Mesothelial cell of epicardium (in vitro differentiated cells): ENCODE measurements at regions not wholly inside any gene's neighbourhood (a gene's known extent, or its start where the extent isn't known, plus 50 kb on each side); places are given as distances from the start of the nearest gene placed in this dataset.

ENCODE experiments used
- DNase-seq, 2 experiments: peaks; one replicate each; pipeline ENCODE4 v3.0.0; 2021; ENCODE audit warnings: low spot score in 2 of 2; ENCODE audit not compliant: unreplicated experiment in 2 of 2
- H3K27ac Mint-ChIP-seq: 2 replicates; pipeline ENCODE4 v1.8.0; 2021; ENCODE audit warnings: mixed read lengths
- H3K27me3 Mint-ChIP-seq: 2 replicates; pipeline ENCODE4 v1.8.0; 2021; ENCODE audit warnings: low read depth, mixed read lengths
- H3K36me3 Mint-ChIP-seq: 2 replicates; pipeline ENCODE4 v1.8.0; 2021; ENCODE audit warnings: mixed read lengths
- H3K4me1 Mint-ChIP-seq: 2 replicates; pipeline ENCODE4 v1.8.0; 2021; ENCODE audit warnings: mixed read lengths
- H3K4me3 Mint-ChIP-seq: 2 replicates; pipeline ENCODE4 v1.8.0; 2021; ENCODE audit warnings: mild to moderate bottlenecking, moderate library complexity, mixed read lengths
- H3K9me3 Mint-ChIP-seq: 2 replicates; pipeline ENCODE4 v1.8.0; 2021; ENCODE audit warnings: mixed read lengths
- TF ChIP-seq, protein P1 (sequence below): fragments of 200-600 bp; sonication (generic); IDR thresholded peaks from one replicate; pipeline ENCODE4 v1.5.0; 2021; ENCODE audit warnings: antibody characterized with exemption; ENCODE audit not compliant: unreplicated experiment

DNA sequence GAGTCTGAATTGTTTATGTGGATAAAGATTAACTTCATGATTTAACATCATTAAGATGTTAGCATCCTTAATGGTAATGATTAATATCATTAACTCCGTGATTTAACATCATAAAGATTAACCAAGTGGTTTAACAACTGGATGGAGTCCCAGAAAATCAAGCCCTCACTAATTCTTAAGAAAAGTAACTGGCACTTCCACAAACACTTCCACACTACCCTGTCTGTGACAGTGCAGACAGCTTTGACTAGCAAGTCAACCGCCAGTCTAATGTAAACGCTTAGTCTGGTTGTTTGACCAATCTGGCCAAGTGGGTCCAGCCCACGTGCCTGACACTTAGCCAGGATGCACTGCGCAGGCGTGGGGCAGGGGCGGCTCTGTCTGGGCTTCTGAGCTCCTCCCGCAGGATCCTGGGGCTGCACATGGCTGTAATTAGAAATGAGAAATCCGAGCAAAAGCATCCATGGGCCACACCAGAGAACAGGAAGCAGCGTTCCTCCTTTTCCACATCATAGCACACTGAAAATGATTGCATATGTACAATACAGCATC lies 424.2 kb downstream of the FOXA2 start:
- no peak for DNase-seq
- TF ChIP-seq, protein P1, sequence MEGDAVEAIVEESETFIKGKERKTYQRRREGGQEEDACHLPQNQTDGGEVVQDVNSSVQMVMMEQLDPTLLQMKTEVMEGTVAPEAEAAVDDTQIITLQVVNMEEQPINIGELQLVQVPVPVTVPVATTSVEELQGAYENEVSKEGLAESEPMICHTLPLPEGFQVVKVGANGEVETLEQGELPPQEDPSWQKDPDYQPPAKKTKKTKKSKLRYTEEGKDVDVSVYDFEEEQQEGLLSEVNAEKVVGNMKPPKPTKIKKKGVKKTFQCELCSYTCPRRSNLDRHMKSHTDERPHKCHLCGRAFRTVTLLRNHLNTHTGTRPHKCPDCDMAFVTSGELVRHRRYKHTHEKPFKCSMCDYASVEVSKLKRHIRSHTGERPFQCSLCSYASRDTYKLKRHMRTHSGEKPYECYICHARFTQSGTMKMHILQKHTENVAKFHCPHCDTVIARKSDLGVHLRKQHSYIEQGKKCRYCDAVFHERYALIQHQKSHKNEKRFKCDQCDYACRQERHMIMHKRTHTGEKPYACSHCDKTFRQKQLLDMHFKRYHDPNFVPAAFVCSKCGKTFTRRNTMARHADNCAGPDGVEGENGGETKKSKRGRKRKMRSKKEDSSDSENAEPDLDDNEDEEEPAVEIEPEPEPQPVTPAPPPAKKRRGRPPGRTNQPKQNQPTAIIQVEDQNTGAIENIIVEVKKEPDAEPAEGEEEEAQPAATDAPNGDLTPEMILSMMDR = no peak
- Mint-ChIP-seq H3K4me1 (no peaks in the 10 kb centered on the region), H3K36me3 (no peaks in the 10 kb centered on the region), H3K27me3 (peaks cover 19% of the 10 kb centered on the region), H3K9me3 (no peaks in the 10 kb centered on the region), H3K4me3 (no peak overlapping the region), H3K27ac (no peak overlapping the region)

DNA sequence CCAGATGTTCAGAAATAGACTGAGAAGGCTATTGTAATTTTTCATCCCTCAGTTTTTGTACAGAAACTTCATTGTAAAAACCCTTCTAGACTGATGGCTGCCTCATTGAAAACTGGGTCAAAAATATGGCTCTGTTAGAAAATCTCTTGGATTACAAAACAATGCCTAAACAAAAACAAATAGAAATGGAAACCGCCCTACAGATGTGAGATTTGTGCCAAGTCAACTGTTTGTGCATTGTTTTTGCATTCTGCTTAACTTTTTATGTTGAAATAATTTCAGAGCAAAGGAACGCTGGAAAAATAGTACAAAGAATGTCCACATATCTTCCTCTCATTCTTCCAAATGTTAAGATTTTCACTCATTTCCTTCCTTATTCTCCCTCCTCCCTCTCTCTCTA lies 425.1 kb downstream of the FOXA2 start:
- Mint-ChIP-seq H3K4me3 (no peak overlapping the region), H3K9me3 (no peaks in the 10 kb centered on the region), H3K27me3 (peaks cover 20% of the 10 kb centered on the region), H3K4me1 (no peaks in the 10 kb centered on the region), H3K36me3 (no peaks in the 10 kb centered on the region), H3K27ac (no peak overlapping the region)
- TF ChIP-seq, protein P1 = no peak
- no peak for DNase-seq

DNA sequence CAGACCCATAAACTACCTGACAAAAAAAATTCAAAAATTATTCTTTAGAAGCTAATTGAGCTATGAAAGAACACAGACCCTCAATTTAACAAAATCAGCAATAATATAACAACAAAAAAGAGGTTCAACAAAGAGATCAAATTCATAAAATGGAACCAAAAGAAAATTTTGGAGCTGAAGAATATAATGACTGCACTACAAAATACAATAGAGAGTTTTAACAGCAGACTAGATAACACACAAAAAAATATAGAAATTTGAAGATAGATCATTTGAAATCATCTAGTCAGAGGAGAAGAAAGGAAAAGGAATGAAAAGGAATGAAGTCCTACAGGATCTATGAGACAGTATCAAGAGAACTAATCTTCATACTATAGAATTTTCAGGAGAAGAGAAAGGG lies 422.1 kb downstream of the PAX1 start:
- H3K27ac Mint-ChIP-seq = no peak overlapping the region
- H3K27me3 Mint-ChIP-seq = no peaks in the 10 kb centered on the region
- no peaks in the 10 kb centered on the region for H3K4me1 Mint-ChIP-seq
- peaks cover 51% of the 10 kb centered on the region for H3K9me3 Mint-ChIP-seq
- no peak for DNase-seq
- H3K4me3 Mint-ChIP-seq = no peak overlapping the region
- TF ChIP-seq, protein P1 = no peak
- H3K36me3 Mint-ChIP-seq = no peaks in the 10 kb centered on the region

DNA sequence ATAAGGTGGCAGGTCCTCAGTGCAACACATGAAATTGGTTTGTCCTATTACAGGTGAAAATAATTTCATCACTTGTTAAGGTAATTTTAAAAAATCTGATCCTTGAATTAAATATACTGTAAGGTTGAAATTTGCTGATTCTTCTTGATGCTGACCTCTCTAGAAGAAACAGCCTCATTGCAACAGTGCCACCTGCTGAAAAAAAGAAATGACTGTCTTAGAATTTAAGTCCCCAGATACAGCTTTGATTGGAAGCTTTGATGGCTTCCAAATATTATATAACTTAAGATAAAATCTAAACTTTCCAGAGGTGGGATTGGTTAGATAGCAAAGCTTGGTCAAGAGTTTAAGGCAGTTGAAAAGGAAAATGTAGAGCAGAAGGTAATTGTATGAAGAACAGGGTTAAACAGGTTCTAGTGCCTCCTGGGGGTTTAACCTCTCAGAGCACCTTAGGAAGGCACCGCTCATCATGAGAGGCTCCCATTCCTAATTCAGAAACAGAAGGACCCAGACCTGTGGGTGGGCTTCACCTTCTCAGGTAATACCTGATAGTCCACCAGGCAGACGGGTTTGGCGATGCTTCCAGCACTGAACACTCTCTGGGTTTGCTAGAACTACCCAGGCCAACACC lies 401.0 kb downstream of the PAX1 start:
- no peaks in the 10 kb centered on the region for H3K9me3 Mint-ChIP-seq
- TF ChIP-seq, protein P1 = peak; percentile 33
- peaks cover 32% of the 10 kb centered on the region for H3K27me3 Mint-ChIP-seq
- no peak for DNase-seq
- no peaks in the 10 kb centered on the region for H3K4me1 Mint-ChIP-seq
- no peaks in the 10 kb centered on the region for H3K36me3 Mint-ChIP-seq
- no peak overlapping the region for H3K4me3 Mint-ChIP-seq
- H3K27ac Mint-ChIP-seq = no peak overlapping the region

DNA sequence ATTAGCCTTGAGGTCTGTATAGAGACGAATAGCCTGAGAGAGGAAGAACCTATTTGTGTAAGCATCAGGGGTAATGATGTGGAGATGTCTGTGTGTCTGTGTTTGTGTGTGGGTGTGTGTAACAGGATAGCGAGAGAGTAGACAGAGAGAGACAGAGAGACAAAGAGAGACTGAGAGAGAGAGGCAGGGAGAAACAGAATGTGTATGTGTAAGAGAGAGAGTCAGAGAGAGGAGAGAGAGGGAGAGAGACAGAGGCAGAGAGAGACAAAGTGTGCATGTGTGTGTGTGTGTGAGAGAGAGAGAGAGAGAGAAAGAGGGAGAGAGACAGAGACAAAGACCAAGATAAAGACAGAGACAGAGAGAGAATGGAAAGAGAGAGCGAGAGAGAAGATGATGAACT lies 396.1 kb downstream of the PAX1 start:
- Mint-ChIP-seq H3K4me1 (no peaks in the 10 kb centered on the region), H3K27ac (no peak overlapping the region), H3K4me3 (no peak overlapping the region), H3K9me3 (peaks cover 3% of the 10 kb centered on the region), H3K27me3 (peaks cover 18% of the 10 kb centered on the region), H3K36me3 (no peaks in the 10 kb centered on the region)
- TF ChIP-seq, protein P1 = no peak
- DNase-seq = no peak
